HCT116 (cell line): ENCODE measurements at regions not wholly inside any gene's neighbourhood (a gene's known extent, or its start where the extent isn't known, plus 50 kb on each side); places are given as distances from the start of the nearest gene placed in this dataset.

Experiments used
- ATAC-seq: fragments of 200-7000 bp; cut with Tn5 transposase; 2 replicates; pipeline ENCODE4 v1.9.1; 2020; ENCODE audit warnings: mild to moderate bottlenecking, moderate library complexity
- BruUV-seq: library from RNA; stranded (reverse); fragments of 400-500 nt; replicated peaks from 2 replicates; lab custom pipeline; 2021; lab: Mats Ljungman, UMichigan
- CTCF ChIA-PET: fragments of 300-600 bp; sonication (Branson Sonifier 250); formaldehyde crosslinking; loops from one replicate; lab custom pipeline; 2021; ENCODE audit warnings: antibody characterized with exemption; lab: Charles Lee
- POLR2A ChIA-PET: fragments of 300-600, 350-600 bp; sonication (Branson Sonifier 250); formaldehyde crosslinking; loops from one replicate; lab custom pipeline; 2021; ENCODE audit warnings: antibody characterized with exemption; lab: Charles Lee
- RAD21 ChIA-PET, 2 experiments: fragments of 300-600 bp; sonication (Branson Sonifier 250); formaldehyde crosslinking; loops; one replicate each; lab custom pipeline; 2023; ENCODE audit warnings: low total read pairs in 2 of 2; ENCODE audit not compliant: uncharacterized antibody in 2 of 2, unreplicated experiment in 2 of 2, low non-redundant PET in 1 of 2; lab: Charles Lee
- DNase-seq: peaks from one replicate; pipeline ENCODE4 v3.0.0-alpha.2; 2010; ENCODE audit warnings: low read depth, low spot score
- H2AFZ ChIP-seq: fragments of 200-600 bp; shearing (Covaris generic), sonication (generic); 2 replicates; pipeline ENCODE4 v1.6.1; 2017; ENCODE audit warnings: low read depth, mixed run types, mixed read lengths, antibody characterized with exemption, low read length; ENCODE audit not compliant: poor library complexity, severe bottlenecking
- H3K27ac ChIP-seq: 2 replicates; pipeline ENCODE4 v1.5.1; 2012; ENCODE audit warnings: low read depth, low read length
- H3K27me3 ChIP-seq: fragments of 200-600 bp; sonication (generic); 2 replicates; pipeline ENCODE4 v1.6.1; 2016; ENCODE audit warnings: mixed run types, low read length, mixed read lengths; ENCODE audit not compliant: insufficient read depth
- H3K36me3 ChIP-seq, 2 experiments: fragments of 200-500 bp in 1 of 2; fragments of 200-600 bp in 1 of 2; sonication (Bioruptor generic) in 1 of 2; sonication (generic) in 1 of 2; 2 replicates each; pipeline versions ENCODE4 v1.5.1 to v1.6.1; 2014 to 2016; ENCODE audit warnings: low read length in 2 of 2, inconsistent platforms in 1 of 2, mixed read lengths in 1 of 2, mixed run types in 1 of 2; ENCODE audit not compliant: insufficient read depth in 2 of 2, control insufficient read depth in 1 of 2
- H3K4me1 ChIP-seq, 2 experiments: fragments of 200-600 bp in 1 of 2; sonication (generic) in 1 of 2; 2 replicates each; pipeline versions ENCODE4 v1.5.1 to v1.6.1; 2012 to 2017; ENCODE audit warnings: low read length in 2 of 2, inconsistent platforms in 1 of 2, mild to moderate bottlenecking in 1 of 2, mixed read lengths in 1 of 2, mixed run types in 1 of 2, moderate library complexity in 1 of 2; ENCODE audit not compliant: insufficient read depth in 2 of 2, control insufficient read depth in 1 of 2
- H3K4me2 ChIP-seq: fragments of 200-600 bp; sonication (generic); 2 replicates; pipeline ENCODE4 v1.6.1; 2017; ENCODE audit warnings: mixed run types, low read length, mixed read lengths
- H3K4me3 ChIP-seq, 2 experiments: fragments of 200-600 bp in 1 of 2; sonication (generic) in 1 of 2; replicated peaks in 1 of 2; 2 replicates each; pipeline ENCODE4 v1.5.1; 2011 to 2016; ENCODE audit warnings: low read length in 2 of 2, control low read depth in 1 of 2, low read depth in 1 of 2, mild to moderate bottlenecking in 1 of 2, mixed read lengths in 1 of 2, mixed run types in 1 of 2
- H3K79me2 ChIP-seq: fragments of 200-600 bp; sonication (generic); 2 replicates; pipeline ENCODE4 v1.6.1; 2017; ENCODE audit warnings: mild to moderate bottlenecking, mixed run types, low read length, moderate library complexity, mixed read lengths; ENCODE audit not compliant: insufficient read depth
- H3K9ac ChIP-seq: fragments of 200-600 bp; sonication (generic); 2 replicates; pipeline ENCODE4 v1.6.1; 2016; ENCODE audit warnings: low read length, mixed read lengths
- H3K9me2 ChIP-seq: fragments of 200-600 bp; sonication (generic), shearing (Covaris generic); 2 replicates; pipeline ENCODE4 v1.6.1; 2017; ENCODE audit warnings: mixed run types, mild to moderate bottlenecking, moderate library complexity; ENCODE audit not compliant: insufficient read depth
- H3K9me3 ChIP-seq, 2 experiments: fragments of 200-500 bp in 1 of 2; fragments of 200-600 bp in 1 of 2; sonication (Bioruptor generic) in 1 of 2; sonication (generic) in 1 of 2; 2 replicates each; pipeline ENCODE4 v1.6.1; 2014 to 2017; ENCODE audit warnings: low read length in 2 of 2, mixed read lengths in 2 of 2, inconsistent platforms in 1 of 2, low read depth in 1 of 2, mild to moderate bottlenecking in 1 of 2, mixed run types in 1 of 2, moderate library complexity in 1 of 2; ENCODE audit not compliant: control insufficient read depth in 1 of 2, insufficient read depth in 1 of 2
- H4K20me1 ChIP-seq: fragments of 200-600 bp; sonication (generic), shearing (Covaris generic); 2 replicates; pipeline ENCODE4 v1.6.1; 2017; ENCODE audit warnings: mixed run types, mild to moderate bottlenecking, moderate library complexity; ENCODE audit not compliant: insufficient read depth
- ATF3 ChIP-seq: IDR thresholded peaks from 2 replicates; pipeline ENCODE4 v1.6.1; 2012
- CBX3 ChIP-seq: IDR thresholded peaks from 2 replicates; pipeline ENCODE4 v1.6.1; 2012; ENCODE audit warnings: low read depth
- CEBPB ChIP-seq: IDR thresholded peaks from 2 replicates; pipeline ENCODE4 v1.6.1; 2012; ENCODE audit warnings: low read depth
- EGR1 ChIP-seq: IDR thresholded peaks from 2 replicates; pipeline ENCODE4 v1.6.1; 2012; ENCODE audit warnings: low read depth
- ELF1 ChIP-seq: IDR thresholded peaks from 2 replicates; pipeline ENCODE4 v1.6.1; 2012; ENCODE audit warnings: low read depth, borderline replicate concordance
- FOSL1 ChIP-seq: IDR thresholded peaks from 2 replicates; pipeline ENCODE4 v1.6.1; 2012; ENCODE audit warnings: low read depth
- JUND ChIP-seq: IDR thresholded peaks from 2 replicates; pipeline ENCODE4 v1.6.1; 2012
- MAX ChIP-seq: IDR thresholded peaks from 2 replicates; pipeline ENCODE4 v1.6.1; 2012
- POLR2A ChIP-seq: IDR thresholded peaks from 2 replicates; pipeline ENCODE4 v1.7.0; 2011; ENCODE audit warnings: borderline replicate concordance; ENCODE audit not compliant: insufficient read depth, insufficient read length; ENCODE audit errors: extremely low read depth
- SIN3A ChIP-seq: IDR thresholded peaks from 2 replicates; pipeline ENCODE4 v1.6.1; 2012; ENCODE audit warnings: low read depth
- SP1 ChIP-seq: IDR thresholded peaks from 2 replicates; pipeline ENCODE4 v1.6.1; 2012; ENCODE audit warnings: low read depth
- TCF7L2 ChIP-seq: IDR thresholded peaks from 2 replicates; pipeline ENCODE4 v1.7.0; 2011; ENCODE audit warnings: borderline replicate concordance, inconsistent platforms; ENCODE audit not compliant: insufficient read depth, insufficient read length; ENCODE audit errors: extremely low read depth
- ZBTB33 ChIP-seq: IDR thresholded peaks from 2 replicates; pipeline ENCODE4 v1.6.1; 2011; ENCODE audit warnings: mild to moderate bottlenecking, low read length, moderate library complexity; ENCODE audit not compliant: insufficient replicate concordance; ENCODE audit errors: extremely low read depth
- ZFX ChIP-seq: fragments of 450-650 bp; IDR thresholded peaks from 2 replicates; pipeline ENCODE4 v1.6.1; 2017
- intact Hi-C: fragments of 100-400 bp; cut with micrococcal nuclease; formaldehyde crosslinking; loops from 2 replicates; pipeline ENCODE4 v1.10.0; 2022

GRCh38 chr9:118324706-118325105 is 620.5 kb downstream of the TLR4 start:
- RAD21 ChIA-PET: no interaction called here
- Histone ChIP-seq H2AFZ (no peak overlapping the region), H3K9ac (no peak overlapping the region), H3K79me2 (no peaks in the 10 kb centered on the region), H3K27ac (no peak overlapping the region), H3K9me2 (no peaks in the 10 kb centered on the region), H3K4me2 (no peak overlapping the region), H4K20me1 (no peaks in the 10 kb centered on the region), H3K4me3 (no peak overlapping the region), H3K27me3 (no peaks in the 10 kb centered on the region), H3K4me1 (no peaks in the 10 kb centered on the region; a peak in 1 of 4 replicates), H3K9me3 (peaks cover 9 to 15% of the 10 kb centered on the region in 2 experiments; a peak in 2 of 4 replicates), H3K36me3 (no peaks in the 10 kb centered on the region)
- intact Hi-C loops: no loop called here
- no peak for DNase-seq
- no peak for ATAC-seq
- no TSS peak for BruUV-seq
- POLR2A ChIA-PET: no interaction called here
- CTCF ChIA-PET: no interaction called here
- TF ChIP-seq SIN3A: no peak
- no peak for TF ChIP-seq EGR1
- TF ChIP-seq JUND: no peak
- no peak for TF ChIP-seq ELF1
- no peak for TF ChIP-seq POLR2A
- TF ChIP-seq ATF3: no peak
- TF ChIP-seq FOSL1: no peak
- no peak for TF ChIP-seq TCF7L2
- no peak for TF ChIP-seq SP1
- no peak for TF ChIP-seq MAX
- no peak for TF ChIP-seq CBX3
- TF ChIP-seq ZBTB33: no peak
- no peak for TF ChIP-seq ZFX
- TF ChIP-seq CEBPB: no peak
